T-cell (primary cell): ENCODE measurements at regions not wholly inside any gene's neighbourhood (a gene's known extent, or its start where the extent isn't known, plus 50 kb on each side); places are given as distances from the start of the nearest gene placed in this dataset.

ENCODE experiments used
- ATAC-seq, 4 experiments: fragments of 200-7000 bp in 3 of 4; fragments of 150-1000 bp in 1 of 4; cut with Tn5 transposase; replicated peaks in 1 of 4; 1 replicate in 3 of 4; 2 replicates in 1 of 4; pipeline ENCODE4 v1.10.0; 2021; ENCODE audit warnings: moderate library complexity in 3 of 4, mild to moderate bottlenecking in 2 of 4, moderate number of reproducible peaks in 1 of 4
- CTCF ChIA-PET, 2 donors: fragments of 300-600 bp; sonication (Branson Sonifier 250); formaldehyde crosslinking; loops; one replicate each; lab custom pipeline; 2022; ENCODE audit warnings: antibody characterized with exemption in 2 of 2; lab: Charles Lee
- POLR2A ChIA-PET, 2 donors: fragments of 300-600 bp; sonication (Branson Sonifier 250); formaldehyde crosslinking; loops; one replicate each; lab custom pipeline; 2022; ENCODE audit warnings: antibody characterized with exemption in 2 of 2; lab: Charles Lee
- DNase-seq, 35 experiments: peaks; one replicate each; pipeline versions ENCODE4 v3.0.0 to v3.0.0-alpha.2; 2013 to 2023
- H3K27ac ChIP-seq: one replicate; pipeline ENCODE4 v1.5.1; 2013; ENCODE audit warnings: low read length
- H3K27me3 ChIP-seq, 2 experiments: replicated peaks in 1 of 2; 1 replicate in 1 of 2; 2 replicates in 1 of 2; pipeline versions ENCODE4 v1.6.1 to v1.7.0; 2013; ENCODE audit warnings: low read length in 1 of 2, mixed read lengths in 1 of 2; ENCODE audit not compliant: control insufficient read depth in 2 of 2, insufficient read depth in 2 of 2; ENCODE audit errors: extremely low read depth in 1 of 2
- H3K36me3 ChIP-seq, 2 donors: 1 replicate in 1 of 2; 2 replicates in 1 of 2; pipeline versions ENCODE4 v1.6.1 to v1.7.0; 2013; ENCODE audit warnings: low read length in 1 of 2; ENCODE audit not compliant: control insufficient read depth in 2 of 2, insufficient read depth in 1 of 2; ENCODE audit errors: extremely low read depth in 1 of 2
- H3K4me1 ChIP-seq, 2 experiments: 1 replicate in 1 of 2; 2 replicates in 1 of 2; pipeline versions ENCODE4 v1.6.1 to v1.7.0; 2013; ENCODE audit warnings: low read length in 2 of 2, mixed read lengths in 1 of 2; ENCODE audit not compliant: insufficient read depth in 2 of 2, control insufficient read depth in 1 of 2; ENCODE audit errors: extremely low read depth in 1 of 2
- H3K4me3 ChIP-seq, 2 donors: 1 replicate in 1 of 2; 2 replicates in 1 of 2; pipeline versions ENCODE4 v1.5.1 to v1.7.0; 2013; ENCODE audit warnings: mild to moderate bottlenecking in 2 of 2, low read length in 1 of 2, moderate library complexity in 1 of 2; ENCODE audit not compliant: control insufficient read depth in 1 of 2; ENCODE audit errors: extremely low read depth in 1 of 2
- H3K9me3 ChIP-seq: 2 replicates; pipeline ENCODE4 v1.7.0; 2013
- H3K27ac Mint-ChIP-seq, 2 donors: one replicate each; pipeline ENCODE4 v1.8.0; 2020 to 2021; ENCODE audit warnings: mild to moderate bottlenecking in 2 of 2, mixed read lengths in 2 of 2
- H3K27me3 Mint-ChIP-seq, 2 donors: one replicate each; pipeline ENCODE4 v1.8.0; 2021 to 2022; ENCODE audit warnings: mixed read lengths in 2 of 2
- H3K36me3 Mint-ChIP-seq: one replicate; pipeline ENCODE4 v1.8.0; 2021; ENCODE audit warnings: mixed read lengths
- H3K4me1 Mint-ChIP-seq, 3 donors: one replicate each; pipeline ENCODE4 v1.8.0; 2020 to 2022; ENCODE audit warnings: mixed read lengths in 3 of 3, mild to moderate bottlenecking in 1 of 3
- H3K4me3 Mint-ChIP-seq, 3 donors: one replicate each; pipeline ENCODE4 v1.8.0; 2020 to 2022; ENCODE audit warnings: mild to moderate bottlenecking in 3 of 3, mixed read lengths in 3 of 3, moderate library complexity in 3 of 3
- H3K9me3 Mint-ChIP-seq, 3 donors: one replicate each; pipeline ENCODE4 v1.8.0; 2020 to 2022; ENCODE audit warnings: mixed read lengths in 3 of 3
- WGBS: methylation state at CpG from one replicate; pipeline ENCODE4 v1.1.5; 2013; ENCODE audit warnings: missing lambda C conversion rate; ENCODE audit not compliant: insufficient coverage; 5-methylcytosine and 5-hydroxymethylcytosine counted together

GRCh38 chr1:96968541-96968940 lies 247.0 kb downstream of the PTBP2 start:
- Mint-ChIP-seq H3K27ac (no peak overlapping the region), H3K36me3 (no peaks in the 10 kb centered on the region), H3K4me1 (no peaks in the 10 kb centered on the region), H3K4me3 (no peak overlapping the region), H3K9me3 (no peaks in the 10 kb centered on the region), H3K27me3 (peaks cover 28 to 29% of the 10 kb centered on the region in 2 donors)
- H3K36me3 ChIP-seq = no peaks in the 10 kb centered on the region
- no peak for ATAC-seq
- WGBS = no CpG with 5 or more reads among the region's 7 CpGs
- CTCF ChIA-PET = interaction anchor here (0.5 to 1.0 kb wide), 2 partner anchors 466 to 1083 kb away, joined by 3 read pairs; no protein-coding TSS in a partner anchor
- POLR2A ChIA-PET = no interaction called here
- no peak for DNase-seq
- H3K9me3 ChIP-seq = no peaks in the 10 kb centered on the region
- H3K27me3 ChIP-seq = peaks cover 0 to 3% of the 10 kb centered on the region in 2 experiments
- H3K4me1 ChIP-seq = no peaks in the 10 kb centered on the region
- no peak overlapping the region for H3K4me3 ChIP-seq
- H3K27ac ChIP-seq = no peak overlapping the region

GRCh38 chr1:96968983-96969382 lies 247.4 kb downstream of the PTBP2 start:
- Histone ChIP-seq H3K4me3 (no peak overlapping the region), H3K36me3 (no peaks in the 10 kb centered on the region), H3K27me3 (peaks cover 0 to 3% of the 10 kb centered on the region in 2 experiments), H3K27ac (no peak overlapping the region), H3K4me1 (no peaks in the 10 kb centered on the region), H3K9me3 (no peaks in the 10 kb centered on the region)
- no peak overlapping the region for H3K27ac Mint-ChIP-seq
- DNase-seq (no peak), ATAC-seq (no peak)
- POLR2A ChIA-PET = no interaction called here
- WGBS = 92% methylated on average over 4 of the region's 4 CpGs
- H3K4me3 Mint-ChIP-seq = no peak overlapping the region
- no peaks in the 10 kb centered on the region for H3K9me3 Mint-ChIP-seq
- CTCF ChIA-PET = interaction anchor here (0.5 to 1.4 kb wide), 3 partner anchors 13 to 1083 kb away, joined by 3 read pairs; no protein-coding TSS in a partner anchor
- H3K36me3 Mint-ChIP-seq = no peaks in the 10 kb centered on the region
- no peaks in the 10 kb centered on the region for H3K4me1 Mint-ChIP-seq
- H3K27me3 Mint-ChIP-seq = peaks cover 28 to 32% of the 10 kb centered on the region in 2 donors

- no peaks in the 10 kb centered on the region for H3K4me1 Mint-ChIP-seq
- POLR2A ChIA-PET = no interaction called here
- no peaks in the 10 kb centered on the region for H3K9me3 Mint-ChIP-seq
- ATAC-seq = no peak
- H3K27ac Mint-ChIP-seq = no peak overlapping the region
- Histone ChIP-seq H3K27me3 (peaks cover 0 to 3% of the 10 kb centered on the region in 2 experiments), H3K36me3 (no peaks in the 10 kb centered on the region), H3K9me3 (no peaks in the 10 kb centered on the region), H3K27ac (no peak overlapping the region), H3K4me1 (no peaks in the 10 kb centered on the region), H3K4me3 (no peak overlapping the region)
- no peak for DNase-seq
- H3K36me3 Mint-ChIP-seq = no peaks in the 10 kb centered on the region
- H3K4me3 Mint-ChIP-seq = no peak overlapping the region
- peaks cover 28 to 32% of the 10 kb centered on the region in 2 donors for H3K27me3 Mint-ChIP-seq
- CTCF ChIA-PET = interaction anchor here (0.6 to 1.4 kb wide), 3 partner anchors 12 to 1082 kb away, joined by 3 read pairs; no protein-coding TSS in a partner anchor
- no CpG with 5 or more reads among the region's 1 CpG for WGBS
Measured at GRCh38 chr1:96969656-96970163, 248.1 kb downstream of the PTBP2 start.

GRCh38 chr1:96971439-96971838 lies 249.9 kb downstream of the PTBP2 start:
- Mint-ChIP-seq H3K4me3 (no peak overlapping the region), H3K9me3 (no peaks in the 10 kb centered on the region), H3K36me3 (no peaks in the 10 kb centered on the region), H3K27me3 (peaks cover 33 to 36% of the 10 kb centered on the region in 2 donors), H3K4me1 (no peaks in the 10 kb centered on the region), H3K27ac (no peak overlapping the region)
- H3K9me3 ChIP-seq = no peaks in the 10 kb centered on the region
- H3K36me3 ChIP-seq = no peaks in the 10 kb centered on the region
- H3K4me3 ChIP-seq = no peak overlapping the region
- ChIA-PET POLR2A (no interaction called here), CTCF (interaction anchor here in 1 of 2 donors (0.7 to 1.0 kb wide), 2 partner anchors 10 to 19 kb away, joined by 3 read pairs; no protein-coding TSS in a partner anchor)
- no CpG with 5 or more reads among the region's 2 CpGs for WGBS
- ATAC-seq = no peak
- no peak for DNase-seq
- H3K27ac ChIP-seq = no peak overlapping the region
- H3K27me3 ChIP-seq = peaks cover 0 to 3% of the 10 kb centered on the region in 2 experiments
- H3K4me1 ChIP-seq = no peaks in the 10 kb centered on the region

- H3K27ac Mint-ChIP-seq = no peak overlapping the region
- H3K36me3 Mint-ChIP-seq = no peaks in the 10 kb centered on the region
- H3K4me3 ChIP-seq = no peak overlapping the region
- H3K4me1 ChIP-seq = no peaks in the 10 kb centered on the region
- ChIA-PET CTCF (interaction anchor here in 1 of 2 donors (0.7 to 1.0 kb wide), 2 partner anchors 11 to 19 kb away, joined by 3 read pairs; no protein-coding TSS in a partner anchor), POLR2A (no interaction called here)
- H3K27me3 ChIP-seq = peaks cover 0 to 3% of the 10 kb centered on the region in 2 experiments
- no peak for DNase-seq
- no peaks in the 10 kb centered on the region for H3K9me3 ChIP-seq
- H3K36me3 ChIP-seq = no peaks in the 10 kb centered on the region
- no peak overlapping the region for H3K4me3 Mint-ChIP-seq
- no peaks in the 10 kb centered on the region for H3K4me1 Mint-ChIP-seq
- peaks cover 32 to 35% of the 10 kb centered on the region in 2 donors for H3K27me3 Mint-ChIP-seq
- H3K27ac ChIP-seq = no peak overlapping the region
- no CpG with 5 or more reads among the region's 8 CpGs for WGBS
- ATAC-seq = no peak
- H3K9me3 Mint-ChIP-seq = no peaks in the 10 kb centered on the region
Measured at GRCh38 chr1:96971849-96972602, 250.4 kb downstream of the PTBP2 start.

- H3K4me1 Mint-ChIP-seq = no peaks in the 10 kb centered on the region
- no peak for DNase-seq
- Histone ChIP-seq H3K9me3 (no peaks in the 10 kb centered on the region), H3K4me3 (no peak overlapping the region), H3K27me3 (peaks cover 0 to 1% of the 10 kb centered on the region in 2 experiments), H3K27ac (no peak overlapping the region), H3K36me3 (no peaks in the 10 kb centered on the region), H3K4me1 (no peaks in the 10 kb centered on the region)
- ChIA-PET CTCF (interaction anchor here in 1 of 2 donors (0.6 kb wide), 1 partner anchor 870 kb away, joined by 5 read pairs; no protein-coding TSS in a partner anchor), POLR2A (no interaction called here)
- no peaks in the 10 kb centered on the region for H3K36me3 Mint-ChIP-seq
- H3K27me3 Mint-ChIP-seq = peaks cover 22 to 30% of the 10 kb centered on the region in 2 donors
- no peak overlapping the region for H3K27ac Mint-ChIP-seq
- no peak overlapping the region for H3K4me3 Mint-ChIP-seq
- no peak for ATAC-seq
- H3K9me3 Mint-ChIP-seq = no peaks in the 10 kb centered on the region
- no CpG with 5 or more reads among the region's 1 CpG for WGBS
Measured at GRCh38 chr1:96973605-96974004, 252.0 kb downstream of the PTBP2 start.
